ENCODE measurements at regions not wholly inside any gene's neighbourhood (a gene's known extent, or its start where the extent isn't known, plus 50 kb on each side); places are given as distances from the start of the nearest gene placed in this dataset.

GRCh38 chr6:134426623-134427022, 108.7 kb upstream of the SGK1 start:
- TF ChIP-seq POLR2AphosphoS5 (IDR thresholded peaks at IDR 0.05; ENCODE audit: control insufficient read depth, insufficient read depth, low read depth, low read length) (no peak), ZBTB40 (IDR thresholded peaks at IDR 0.05) (no peak), ZBTB40 (CRISPR knock-in tag; IDR thresholded peaks at IDR 0.05) (no peak), MYNN (IDR thresholded peaks at IDR 0.05) (no peak), MYNN (CRISPR knock-in tag; IDR thresholded peaks at IDR 0.05) (no peak), EP300 (IDR thresholded peaks at IDR 0.05; ENCODE audit: low read length) (no peak), GATA2 (CRISPR knock-in tag; IDR thresholded peaks at IDR 0.05) (no peak), MAFF (IDR thresholded peaks at IDR 0.05; ENCODE audit: low read length) (no peak), CTCF (IDR thresholded peaks at IDR 0.05 in 2 of 3, conservative IDR thresholded peaks at IDR 0.05 in 1 of 3; ENCODE audit: insufficient read depth in 2 of 3, low read depth in 1 of 3, low read length in 3 of 3) (no peak), SRF (CRISPR knock-in tag; IDR thresholded peaks at IDR 0.05) (no peak), DIDO1 (tag; IDR thresholded peaks at IDR 0.05; ENCODE audit: low read depth) (no peak), ZNF239 (CRISPR knock-in tag; IDR thresholded peaks at IDR 0.05) (no peak), NELFE (IDR thresholded peaks at IDR 0.05; ENCODE audit: insufficient read depth, insufficient read length) (no peak), HDAC8 (tag; IDR thresholded peaks at IDR 0.05) (no peak), SP1 (CRISPR knock-in tag; IDR thresholded peaks at IDR 0.05) (no peak), GTF3C2 (IDR thresholded peaks at IDR 0.05; ENCODE audit: borderline replicate concordance, extremely low read depth, insufficient read length) (no peak)
